Limb (tissue), 2 donors: ENCODE measurements at regions not wholly inside any gene's neighbourhood (a gene's known extent, or its start where the extent isn't known, plus 50 kb on each side); places are given as distances from the start of the nearest gene placed in this dataset.
"Not testable (repeated sequence)": the region's sequence is repeated elsewhere in the genome, so short reads cannot be mapped to it uniquely, and the experiment has no call there.

Experiments
- DNase-seq, 2 donors: peaks; one replicate each; pipeline ENCODE4 v3.0.0-alpha.2; 2016; ENCODE audit errors: extremely low spot score in 2 of 2

DNA sequence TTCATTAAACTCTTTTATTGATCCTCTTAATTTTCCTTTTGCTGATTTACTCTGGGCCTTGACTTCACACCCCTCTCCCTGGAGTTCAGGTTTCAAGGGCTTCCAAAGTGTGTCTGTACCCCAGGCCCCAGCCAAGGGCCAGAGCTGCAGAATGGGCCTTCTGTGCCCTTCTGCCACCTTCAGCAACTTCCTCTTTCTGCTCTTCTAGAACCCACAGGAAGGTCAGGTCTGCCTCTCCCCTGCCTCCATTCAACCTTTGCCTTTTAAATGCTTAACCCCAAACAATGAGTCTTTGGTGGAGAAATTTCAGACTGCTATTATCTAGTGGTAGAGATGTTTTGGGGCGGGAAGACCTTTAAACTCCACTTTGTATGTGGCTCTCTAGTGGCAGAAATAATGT is 63.1 kb downstream of the TSN start:
- DNase-seq = no peak

- no peak for DNase-seq
Measured at GRCh38 chr2:121819846-121820245, 64.4 kb downstream of the TSN start.

- DNase-seq = no peak
Measured at GRCh38 chr2:121821476-121822158, 66.2 kb downstream of the TSN start.

DNA sequence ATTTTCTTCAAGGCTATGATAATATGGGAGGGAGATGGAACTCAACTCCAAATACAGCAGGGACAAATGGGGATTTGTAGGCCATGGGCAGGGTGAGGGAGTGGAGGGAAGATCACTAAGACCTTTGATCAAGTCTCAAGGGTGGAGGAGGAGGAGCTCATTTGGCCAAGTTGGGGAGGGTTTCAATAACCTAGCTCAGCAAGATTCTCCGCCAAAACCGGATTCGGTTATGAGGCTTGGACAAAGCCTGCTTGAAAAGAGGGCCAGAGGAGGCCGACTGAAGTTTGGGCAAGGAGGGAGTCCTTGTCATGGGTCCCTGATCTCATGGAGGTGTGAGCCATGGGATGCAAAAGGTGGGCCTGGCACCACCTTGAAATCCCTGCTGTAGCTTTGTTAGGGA is 68.8 kb downstream of the TSN start:
- DNase-seq = no peak

DNA sequence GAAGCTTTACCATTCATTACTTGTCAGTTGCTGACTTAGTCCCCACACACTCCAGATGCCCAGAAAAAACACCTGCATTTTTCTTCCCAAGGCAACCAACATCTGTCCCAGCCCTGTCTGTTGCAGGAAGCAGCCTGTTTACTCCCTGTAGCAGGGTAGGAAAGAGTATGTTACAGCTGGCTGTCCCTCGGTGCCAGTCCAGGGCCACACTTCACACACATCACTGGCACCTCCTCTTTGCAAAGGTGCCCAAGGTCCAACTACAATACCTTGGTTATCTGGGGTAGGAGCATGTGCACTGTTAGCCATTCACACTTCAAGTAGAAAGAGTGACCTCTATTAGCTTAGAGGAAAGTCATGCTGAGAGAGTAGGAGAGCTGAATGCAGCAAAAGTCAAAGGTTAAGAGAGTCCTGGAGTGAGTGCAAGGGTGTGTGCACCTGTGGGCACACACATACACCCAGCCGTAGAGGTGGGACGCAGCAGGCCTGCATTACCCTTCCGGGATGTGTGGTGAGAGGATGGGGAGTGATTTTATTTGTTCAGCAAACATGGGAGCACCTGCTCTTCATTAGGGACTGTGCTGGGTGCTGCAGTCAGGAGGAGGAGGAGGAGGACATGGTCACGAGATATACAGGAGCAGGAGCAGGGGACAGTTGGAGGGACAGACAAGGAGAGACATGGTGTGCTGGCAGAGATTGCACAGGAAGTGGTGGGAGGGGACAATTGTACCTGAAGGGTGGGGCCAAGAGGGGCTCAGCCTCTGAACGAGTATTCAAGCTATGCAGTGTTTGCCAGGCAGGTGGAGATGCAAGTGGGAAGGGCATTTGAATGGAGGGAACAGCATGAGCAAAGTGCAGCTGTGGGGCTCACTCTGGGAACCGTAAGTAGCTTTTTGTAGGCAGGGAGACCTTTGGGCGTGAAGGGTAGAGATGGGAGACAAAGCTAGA is 69.8 kb downstream of the TSN start:
- DNase-seq = no peak

GRCh38 chr2:121826036-121826435 is 70.6 kb downstream of the TSN start:
- DNase-seq = no peak

GRCh38 chr2:121828281-121828731 is 72.9 kb downstream of the TSN start:
- no peak for DNase-seq

DNA sequence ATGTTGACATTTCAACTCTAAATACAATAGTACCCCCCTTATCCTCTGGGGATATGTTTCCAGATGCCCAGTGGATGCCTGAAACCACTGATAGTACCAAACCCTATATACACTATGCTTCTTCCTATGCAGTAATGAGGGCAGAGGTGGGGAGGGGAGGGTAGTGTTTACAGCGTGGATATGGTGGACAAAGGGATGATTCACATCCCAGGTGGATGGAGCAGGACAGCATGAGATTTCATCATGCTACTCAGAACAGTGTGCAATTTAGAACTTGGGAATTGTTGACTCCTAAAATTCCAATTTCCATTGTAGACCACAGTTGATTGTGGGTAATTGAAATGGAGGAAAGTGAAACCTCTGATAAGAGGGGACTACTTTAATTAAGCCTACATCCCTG is 75.4 kb downstream of the TSN start:
- DNase-seq = no peak

GRCh38 chr2:121831841-121832240 is 76.4 kb downstream of the TSN start:
- no peak for DNase-seq

DNA sequence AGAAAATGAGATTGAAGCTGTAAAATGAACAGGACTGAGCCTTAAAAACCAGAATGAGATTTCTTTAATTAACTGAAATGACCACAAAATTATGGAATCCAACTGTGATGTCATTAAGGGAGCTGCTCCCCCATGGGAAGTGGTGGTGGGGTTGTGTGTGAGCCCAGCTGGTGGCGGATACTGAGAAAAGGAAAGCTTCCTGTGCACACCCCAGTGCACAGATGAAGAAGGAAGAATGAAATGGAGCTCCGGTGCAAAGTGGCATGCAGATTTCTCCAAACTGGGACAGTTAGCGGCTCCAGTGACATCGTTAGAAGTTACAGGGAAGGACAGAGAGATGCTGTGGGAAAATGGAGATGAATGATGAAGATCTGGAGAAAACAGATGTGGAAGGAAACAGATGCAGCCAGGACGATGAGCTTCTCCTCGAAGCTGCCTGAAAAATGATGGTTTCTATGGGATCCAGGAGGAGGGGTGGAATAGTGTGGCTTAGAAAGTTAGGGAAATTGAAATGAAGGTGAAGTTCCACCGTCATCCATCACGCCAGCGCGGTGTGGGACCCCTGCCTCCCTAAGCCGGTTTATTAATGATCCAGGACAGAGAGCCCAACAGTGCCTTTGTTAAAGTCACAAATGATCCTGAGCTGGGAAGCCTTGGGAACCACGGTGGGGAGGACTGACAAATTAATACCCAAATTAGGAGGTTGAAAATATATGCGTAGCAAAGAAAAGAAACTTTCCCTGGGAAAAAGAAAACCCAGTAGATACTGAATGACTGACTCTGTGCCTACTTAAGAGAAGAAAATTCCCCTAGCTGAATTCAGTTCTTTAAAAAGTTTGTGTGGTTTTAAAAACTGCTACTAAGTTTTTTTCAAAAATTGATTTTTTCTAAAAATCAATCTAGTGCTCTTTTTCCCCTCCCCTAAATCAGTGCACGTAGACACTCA is 77.2 kb downstream of the TSN start:
- no peak for DNase-seq

DNA sequence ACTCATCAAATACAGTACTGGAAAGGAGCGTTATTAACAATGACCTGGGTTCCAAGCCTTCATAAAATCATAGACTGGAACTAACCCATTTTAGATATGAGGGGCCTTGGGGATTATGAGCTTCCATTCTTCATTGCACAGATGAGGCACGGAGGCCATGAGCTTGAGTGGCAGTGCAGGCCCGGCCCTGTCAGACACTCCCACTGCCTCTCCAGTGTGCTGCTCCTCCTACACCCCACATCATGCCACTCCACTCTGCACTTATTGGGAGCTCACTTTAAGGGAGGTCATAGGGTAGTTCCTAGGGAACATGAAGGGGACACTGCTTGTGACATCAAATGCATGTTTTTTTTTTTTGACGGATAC is 77.9 kb downstream of the TSN start:
- no peak for DNase-seq

- no peak for DNase-seq
Measured at GRCh38 chr2:121836611-121837010, 81.2 kb downstream of the TSN start.

DNA sequence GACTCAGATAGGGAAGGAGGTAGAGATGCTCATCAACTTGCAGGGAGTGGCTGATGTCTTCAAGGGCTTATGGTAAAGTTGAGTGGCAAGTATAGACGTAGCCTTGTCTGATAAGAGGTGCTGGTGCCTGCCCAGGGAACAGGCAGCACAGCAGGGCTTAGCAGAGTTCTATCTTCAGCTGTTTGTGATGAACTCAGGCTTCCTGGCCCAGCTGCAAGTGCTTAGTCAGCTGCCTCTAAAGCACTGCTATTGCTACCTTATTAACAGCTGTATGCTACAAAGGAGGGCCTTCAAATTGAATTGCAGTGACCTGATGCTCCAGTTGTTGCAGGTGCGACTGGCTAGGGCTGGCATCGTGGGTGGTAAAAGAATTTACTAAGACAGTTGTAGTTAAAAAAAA is 82.1 kb downstream of the TSN start:
- DNase-seq = no peak

- DNase-seq = no peak
Measured at GRCh38 chr2:121838551-121838950, 83.1 kb downstream of the TSN start.

GRCh38 chr2:121839584-121839983 is 84.1 kb downstream of the TSN start:
- DNase-seq = no peak

- DNase-seq = no peak
Measured at GRCh38 chr2:121849236-121849635, 93.8 kb downstream of the TSN start.

DNA sequence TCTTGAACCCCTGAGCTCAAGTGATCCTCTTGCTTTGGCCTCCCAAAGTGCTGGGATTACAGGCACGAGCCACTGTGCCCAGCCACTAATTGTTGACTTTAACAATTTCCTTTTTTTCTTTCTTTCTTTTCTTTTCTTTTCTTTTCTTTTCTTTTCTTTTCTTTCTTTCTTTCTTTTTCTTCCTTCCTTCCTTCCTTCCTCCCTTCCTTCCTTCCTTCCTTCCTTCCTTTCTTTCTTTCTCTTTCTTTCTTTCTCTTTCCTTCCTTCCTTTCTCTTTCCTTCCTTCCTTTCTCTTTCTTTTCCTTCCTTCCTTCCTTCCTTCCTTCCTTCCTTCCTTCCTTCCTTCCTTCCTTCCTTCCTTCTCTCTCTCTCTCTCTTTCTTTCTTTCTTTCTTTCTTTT is 97.7 kb downstream of the TSN start:
- not testable (repeated sequence) for DNase-seq

DNA sequence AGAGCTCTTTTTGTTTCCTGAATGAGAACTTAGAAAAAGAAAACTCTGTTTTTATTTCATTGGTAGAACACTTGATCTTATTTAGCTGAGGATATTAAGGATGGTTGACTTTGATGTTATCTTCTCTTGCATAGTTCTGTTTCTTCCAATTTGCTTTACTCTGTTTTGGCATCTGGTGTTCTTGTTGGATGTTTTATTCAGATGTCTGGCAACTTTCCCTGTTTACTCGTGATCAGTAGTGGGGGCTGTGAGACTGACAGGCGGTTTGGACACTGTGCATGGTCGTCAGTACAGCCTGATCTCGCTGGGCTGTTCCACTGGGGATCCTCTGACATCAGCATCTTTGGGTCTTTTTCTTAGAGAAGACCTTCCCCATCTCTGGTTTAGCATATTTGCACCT is 100.1 kb downstream of the TSN start:
- no peak for DNase-seq

GRCh38 chr2:121856360-121856759 is 100.9 kb downstream of the TSN start:
- DNase-seq = no peak

DNA sequence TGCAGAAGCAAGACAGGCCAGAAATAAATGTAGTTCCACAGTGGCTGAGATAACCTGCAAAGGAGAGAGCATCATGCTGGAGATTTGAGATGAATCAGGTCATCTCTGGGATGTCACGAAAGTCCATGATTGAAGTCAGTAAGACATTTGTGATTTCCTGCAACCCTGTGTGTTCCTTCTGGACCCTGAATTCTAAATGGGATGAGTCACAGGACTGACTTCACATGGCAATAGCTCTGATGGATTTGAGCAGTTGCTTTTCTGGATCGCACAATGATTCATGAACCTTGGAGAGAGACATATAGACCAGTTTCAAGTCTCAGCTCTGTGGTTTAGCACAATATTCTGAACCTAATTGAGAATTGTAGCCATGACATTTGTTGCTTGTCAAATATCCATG is 102.9 kb downstream of the TSN start:
- no peak for DNase-seq

GRCh38 chr2:121858847-121859246 is 103.4 kb downstream of the TSN start:
- no peak for DNase-seq
